Activated naive CD4-positive, alpha-beta T cell treated with anti-CD3 and anti-CD28 coated beads, Interleukin-2, amount 10 ng/mL, durations not matched to agents 7 days and 5 days (primary cell): ENCODE measurements at regions not wholly inside any gene's neighbourhood (a gene's known extent, or its start where the extent isn't known, plus 50 kb on each side); places are given as distances from the start of the nearest gene placed in this dataset.

Experiments used
- CTCF ChIA-PET: fragments of 350-600 bp; sonication (Branson Sonifier 250); formaldehyde crosslinking; loops from one replicate; lab custom pipeline; 2021; ENCODE audit warnings: antibody characterized with exemption; lab: Charles Lee
- DNase-seq: peaks from one replicate; pipeline ENCODE4 v3.0.0-alpha.2; 2020
- H3K27ac Mint-ChIP-seq: one replicate; pipeline ENCODE4 v1.8.0; 2021; ENCODE audit warnings: mild to moderate bottlenecking, moderate library complexity, mixed read lengths
- H3K27me3 Mint-ChIP-seq: one replicate; pipeline ENCODE4 v1.8.0; 2021; ENCODE audit warnings: mild to moderate bottlenecking, mixed read lengths
- H3K36me3 Mint-ChIP-seq: one replicate; pipeline ENCODE4 v1.8.0; 2021; ENCODE audit warnings: mixed read lengths
- H3K4me1 Mint-ChIP-seq: one replicate; pipeline ENCODE4 v1.8.0; 2021; ENCODE audit warnings: mixed read lengths
- H3K4me3 Mint-ChIP-seq: one replicate; pipeline ENCODE4 v1.8.0; 2021; ENCODE audit warnings: mild to moderate bottlenecking, moderate library complexity, mixed read lengths
- H3K9me3 Mint-ChIP-seq: one replicate; pipeline ENCODE4 v1.8.0; 2021; ENCODE audit warnings: mixed read lengths

GRCh38 chr14:104318558-104319490, 180.4 kb downstream of the KIF26A start:
- peak; percentile 18 for DNase-seq

GRCh38 chr14:104319491-104320241, 181.3 kb downstream of the KIF26A start:
- peak; percentile 13 for DNase-seq
- H3K9me3 Mint-ChIP-seq = no peaks in the 10 kb centered on the region

More at GRCh38 chr14:104318558-104319490, 180.4 kb downstream of the KIF26A start:
- Mint-ChIP-seq H3K27me3 (peaks cover 13% of the 10 kb centered on the region), H3K27ac (no peak overlapping the region), H3K9me3 (no peaks in the 10 kb centered on the region), H3K4me3 (no peak overlapping the region), H3K36me3 (no peaks in the 10 kb centered on the region), H3K4me1 (no peaks in the 10 kb centered on the region)
- CTCF ChIA-PET = no interaction called here

GRCh38 chr14:104320611-104321086, 182.3 kb downstream of the KIF26A start:
- no peak overlapping the region for H3K4me3 Mint-ChIP-seq
- peaks cover 13% of the 10 kb centered on the region for H3K27me3 Mint-ChIP-seq
- no peaks in the 10 kb centered on the region for H3K36me3 Mint-ChIP-seq
- H3K27ac Mint-ChIP-seq = no peak overlapping the region
- H3K4me1 Mint-ChIP-seq = no peaks in the 10 kb centered on the region
- CTCF ChIA-PET = no interaction called here
- DNase-seq = peak; percentile 11
- H3K9me3 Mint-ChIP-seq = no peaks in the 10 kb centered on the region

More at GRCh38 chr14:104319491-104320241, 181.3 kb downstream of the KIF26A start:
- CTCF ChIA-PET = no interaction called here
- Mint-ChIP-seq H3K4me3 (no peak overlapping the region), H3K4me1 (no peaks in the 10 kb centered on the region), H3K36me3 (no peaks in the 10 kb centered on the region), H3K27me3 (peaks cover 13% of the 10 kb centered on the region), H3K27ac (no peak overlapping the region)

GRCh38 chr14:104321088-104321801, 182.9 kb downstream of the KIF26A start:
- H3K4me1 Mint-ChIP-seq = no peaks in the 10 kb centered on the region
- H3K36me3 Mint-ChIP-seq = no peaks in the 10 kb centered on the region
- CTCF ChIA-PET = no interaction called here
- H3K4me3 Mint-ChIP-seq = no peak overlapping the region
- H3K27me3 Mint-ChIP-seq = peaks cover 13% of the 10 kb centered on the region
- no peak overlapping the region for H3K27ac Mint-ChIP-seq
- no peaks in the 10 kb centered on the region for H3K9me3 Mint-ChIP-seq
- DNase-seq = peak; percentile 15

GRCh38 chr14:104321802-104322130, 183.4 kb downstream of the KIF26A start:
- CTCF ChIA-PET = no interaction called here
- no peak overlapping the region for H3K4me3 Mint-ChIP-seq
- H3K4me1 Mint-ChIP-seq = no peaks in the 10 kb centered on the region
- H3K36me3 Mint-ChIP-seq = no peaks in the 10 kb centered on the region
- DNase-seq = no peak
- no peaks in the 10 kb centered on the region for H3K9me3 Mint-ChIP-seq
- peaks cover 13% of the 10 kb centered on the region for H3K27me3 Mint-ChIP-seq
- no peak overlapping the region for H3K27ac Mint-ChIP-seq

- H3K9me3 Mint-ChIP-seq = no peaks in the 10 kb centered on the region
- peaks cover 13% of the 10 kb centered on the region for H3K27me3 Mint-ChIP-seq
- no peaks in the 10 kb centered on the region for H3K4me1 Mint-ChIP-seq
- no peaks in the 10 kb centered on the region for H3K36me3 Mint-ChIP-seq
- DNase-seq = no peak
- H3K27ac Mint-ChIP-seq = no peak overlapping the region
- CTCF ChIA-PET = no interaction called here
- H3K4me3 Mint-ChIP-seq = no peak overlapping the region
These were observed 184.4 kb downstream of the KIF26A start for GRCh38 chr14:104322531-104323366.

- no peaks in the 10 kb centered on the region for H3K9me3 Mint-ChIP-seq
- H3K36me3 Mint-ChIP-seq = no peaks in the 10 kb centered on the region
- CTCF ChIA-PET = no interaction called here
- peaks cover 13% of the 10 kb centered on the region for H3K27me3 Mint-ChIP-seq
- no peak overlapping the region for H3K4me3 Mint-ChIP-seq
- H3K4me1 Mint-ChIP-seq = no peaks in the 10 kb centered on the region
- no peak overlapping the region for H3K27ac Mint-ChIP-seq
- no peak for DNase-seq
These were observed 185.3 kb downstream of the KIF26A start for GRCh38 chr14:104323551-104324175.

GRCh38 chr14:104326848-104327247, 188.5 kb downstream of the KIF26A start:
- Mint-ChIP-seq H3K4me3 (no peak overlapping the region), H3K9me3 (peaks cover 13% of the 10 kb centered on the region), H3K27ac (no peak overlapping the region), H3K27me3 (peaks cover 4% of the 10 kb centered on the region), H3K36me3 (no peaks in the 10 kb centered on the region), H3K4me1 (no peaks in the 10 kb centered on the region)
- CTCF ChIA-PET = no interaction called here
- DNase-seq = no peak

GRCh38 chr14:104328607-104329006, 190.2 kb downstream of the KIF26A start:
- Mint-ChIP-seq H3K27ac (no peak overlapping the region), H3K27me3 (peaks cover 3% of the 10 kb centered on the region), H3K4me3 (no peak overlapping the region), H3K4me1 (no peaks in the 10 kb centered on the region), H3K9me3 (peaks cover 13% of the 10 kb centered on the region), H3K36me3 (no peaks in the 10 kb centered on the region)
- CTCF ChIA-PET = interaction anchor here (0.6 kb wide), 1 partner anchor 205 kb away, joined by 3 read pairs; no protein-coding TSS in a partner anchor
- DNase-seq = no peak

GRCh38 chr14:104329793-104330192, 191.4 kb downstream of the KIF26A start:
- no peak for DNase-seq
- H3K4me1 Mint-ChIP-seq = no peaks in the 10 kb centered on the region
- H3K27ac Mint-ChIP-seq = no peak overlapping the region
- H3K36me3 Mint-ChIP-seq = no peaks in the 10 kb centered on the region
- peaks cover 13% of the 10 kb centered on the region for H3K9me3 Mint-ChIP-seq
- peaks cover 3% of the 10 kb centered on the region for H3K27me3 Mint-ChIP-seq
- CTCF ChIA-PET = no interaction called here
- no peak overlapping the region for H3K4me3 Mint-ChIP-seq

- no peaks in the 10 kb centered on the region for H3K4me1 Mint-ChIP-seq
- CTCF ChIA-PET = no interaction called here
- peaks cover 9% of the 10 kb centered on the region for H3K27me3 Mint-ChIP-seq
- H3K4me3 Mint-ChIP-seq = no peak overlapping the region
- H3K9me3 Mint-ChIP-seq = peaks cover 13% of the 10 kb centered on the region
- H3K27ac Mint-ChIP-seq = no peak overlapping the region
- no peak for DNase-seq
- H3K36me3 Mint-ChIP-seq = no peaks in the 10 kb centered on the region
These were observed 193.7 kb downstream of the KIF26A start for GRCh38 chr14:104331871-104332605.

- no peak overlapping the region for H3K27ac Mint-ChIP-seq
- H3K27me3 Mint-ChIP-seq = peaks cover 9% of the 10 kb centered on the region
- H3K36me3 Mint-ChIP-seq = no peaks in the 10 kb centered on the region
- CTCF ChIA-PET = no interaction called here
- no peak overlapping the region for H3K4me3 Mint-ChIP-seq
- no peak for DNase-seq
- H3K4me1 Mint-ChIP-seq = no peaks in the 10 kb centered on the region
- peaks cover 14% of the 10 kb centered on the region for H3K9me3 Mint-ChIP-seq
These were observed 194.4 kb downstream of the KIF26A start for GRCh38 chr14:104332634-104333270.
